ENCODE measurements at regions not wholly inside any gene's neighbourhood (a gene's known extent, or its start where the extent isn't known, plus 50 kb on each side); places are given as distances from the start of the nearest gene placed in this dataset.

DNA sequence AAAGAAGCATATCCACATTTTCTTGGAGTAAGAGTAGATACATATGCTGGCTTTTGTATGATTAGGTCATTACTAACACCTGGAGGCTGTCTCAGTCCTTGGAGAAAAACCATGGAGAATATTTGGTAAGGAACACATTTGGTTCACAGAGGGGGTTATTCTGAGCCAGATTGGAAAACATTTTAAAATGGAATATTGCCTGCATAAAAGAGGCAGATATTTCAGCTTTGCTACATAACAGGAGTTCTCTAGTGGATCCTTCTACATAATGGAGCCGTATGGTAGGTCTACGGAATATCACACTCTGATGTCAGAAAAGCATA is 415.1 kb downstream of the ADGRL2 start:
- Mint-ChIP-seq H3K27ac (ENCODE audit: unreplicated experiment) (no peak overlapping the region), H3K9me3 (ENCODE audit: low read depth, unreplicated experiment) (no peaks in the 10 kb centered on the region), H3K4me1 (ENCODE audit: low read depth, unreplicated experiment) (no peaks in the 10 kb centered on the region), H3K27me3 (ENCODE audit: unreplicated experiment) (no peaks in the 10 kb centered on the region), H3K36me3 (ENCODE audit: insufficient read depth, unreplicated experiment) (no peaks in the 10 kb centered on the region), H3K4me3 (ENCODE audit: low read depth, unreplicated experiment) (no peak overlapping the region)
- BruUV-seq (replicated peaks): no TSS peak
- intact Hi-C loops (cut with micrococcal nuclease; ENCODE audit: unreplicated experiment): no loop called here
- TF ChIP-seq, protein P1, sequence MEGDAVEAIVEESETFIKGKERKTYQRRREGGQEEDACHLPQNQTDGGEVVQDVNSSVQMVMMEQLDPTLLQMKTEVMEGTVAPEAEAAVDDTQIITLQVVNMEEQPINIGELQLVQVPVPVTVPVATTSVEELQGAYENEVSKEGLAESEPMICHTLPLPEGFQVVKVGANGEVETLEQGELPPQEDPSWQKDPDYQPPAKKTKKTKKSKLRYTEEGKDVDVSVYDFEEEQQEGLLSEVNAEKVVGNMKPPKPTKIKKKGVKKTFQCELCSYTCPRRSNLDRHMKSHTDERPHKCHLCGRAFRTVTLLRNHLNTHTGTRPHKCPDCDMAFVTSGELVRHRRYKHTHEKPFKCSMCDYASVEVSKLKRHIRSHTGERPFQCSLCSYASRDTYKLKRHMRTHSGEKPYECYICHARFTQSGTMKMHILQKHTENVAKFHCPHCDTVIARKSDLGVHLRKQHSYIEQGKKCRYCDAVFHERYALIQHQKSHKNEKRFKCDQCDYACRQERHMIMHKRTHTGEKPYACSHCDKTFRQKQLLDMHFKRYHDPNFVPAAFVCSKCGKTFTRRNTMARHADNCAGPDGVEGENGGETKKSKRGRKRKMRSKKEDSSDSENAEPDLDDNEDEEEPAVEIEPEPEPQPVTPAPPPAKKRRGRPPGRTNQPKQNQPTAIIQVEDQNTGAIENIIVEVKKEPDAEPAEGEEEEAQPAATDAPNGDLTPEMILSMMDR (IDR thresholded peaks at IDR 0.05; ENCODE audit: unreplicated experiment): no peak
- DNase-seq: no peak
- CTCF ChIA-PET: interaction anchor here (0.6 to 0.8 kb wide), 2 partner anchors 48 to 76 kb away, joined by 3 read pairs; no protein-coding TSS in a partner anchor

DNA sequence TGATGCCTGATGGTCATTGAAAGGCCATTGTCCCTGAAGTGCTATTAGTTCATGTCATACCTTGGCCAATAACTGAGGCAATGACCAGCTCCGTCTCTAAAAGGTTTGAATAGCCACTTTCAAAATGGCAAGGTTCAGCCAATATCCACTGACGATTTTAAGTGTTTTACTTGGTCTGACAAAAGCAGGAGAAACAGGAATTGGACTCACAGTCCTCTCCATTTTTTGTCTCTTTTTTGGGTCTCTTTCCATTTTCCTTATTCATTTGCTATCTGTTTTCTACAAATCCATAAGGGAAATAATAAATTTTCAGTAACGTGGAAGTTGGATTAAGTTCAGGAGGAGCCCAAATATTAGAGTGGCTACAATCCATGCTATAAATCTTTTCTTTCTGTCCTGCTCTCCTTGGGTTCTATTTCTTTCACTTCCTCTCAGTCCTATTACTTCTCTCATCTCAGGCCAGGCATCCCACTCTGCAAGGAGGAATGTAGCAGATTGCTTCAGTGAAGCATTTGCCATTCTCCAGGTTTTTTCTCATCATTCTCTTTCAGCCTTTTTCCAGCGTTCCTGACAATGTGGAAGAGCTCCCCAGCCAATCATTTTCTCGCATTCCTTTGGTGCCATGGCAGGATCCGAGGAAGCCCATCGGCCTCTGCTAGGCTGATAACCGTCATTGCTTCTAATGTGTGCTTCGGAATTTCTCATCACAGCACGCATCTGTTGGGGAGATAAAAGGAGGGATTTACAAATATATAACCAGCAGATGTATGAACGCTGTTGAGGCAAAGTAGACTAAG is 414.5 kb downstream of the ADGRL2 start:
- Mint-ChIP-seq H3K4me3 (ENCODE audit: low read depth, unreplicated experiment) (no peak overlapping the region), H3K4me1 (ENCODE audit: low read depth, unreplicated experiment) (no peaks in the 10 kb centered on the region), H3K27ac (ENCODE audit: unreplicated experiment) (no peak overlapping the region), H3K36me3 (ENCODE audit: insufficient read depth, unreplicated experiment) (no peaks in the 10 kb centered on the region), H3K27me3 (ENCODE audit: unreplicated experiment) (no peaks in the 10 kb centered on the region), H3K9me3 (ENCODE audit: low read depth, unreplicated experiment) (no peaks in the 10 kb centered on the region)
- intact Hi-C loops (cut with micrococcal nuclease; ENCODE audit: unreplicated experiment): no loop called here
- CTCF ChIA-PET: interaction anchor here (0.6 kb wide), 1 partner anchor 47 kb away, joined by 3 read pairs; no protein-coding TSS in a partner anchor
- TF ChIP-seq, protein P1 (IDR thresholded peaks at IDR 0.05; ENCODE audit: unreplicated experiment): no peak
- DNase-seq: no peak
- BruUV-seq (replicated peaks): no TSS peak

DNA sequence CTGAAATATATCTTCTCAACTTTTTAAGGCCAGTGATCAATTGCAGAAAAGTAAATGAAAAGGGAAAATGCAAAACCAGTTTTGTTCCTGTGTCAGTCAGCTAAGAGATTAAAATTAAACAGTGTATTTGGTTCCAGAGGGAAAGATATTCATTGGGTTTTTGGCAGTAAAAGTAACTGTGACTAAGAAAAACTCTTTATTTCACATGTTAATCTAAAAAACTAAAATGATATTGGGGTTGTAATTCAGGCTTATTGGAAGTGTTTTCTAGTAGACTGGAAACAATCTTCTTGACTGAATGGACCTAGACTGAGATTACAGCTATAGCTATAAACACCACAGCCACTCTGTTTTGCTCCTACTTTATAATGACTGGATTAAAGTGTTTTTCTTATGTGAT is 413.9 kb downstream of the ADGRL2 start:
- CTCF ChIA-PET: no interaction called here
- Mint-ChIP-seq H3K4me1 (ENCODE audit: low read depth, unreplicated experiment) (no peaks in the 10 kb centered on the region), H3K27ac (ENCODE audit: unreplicated experiment) (no peak overlapping the region), H3K9me3 (ENCODE audit: low read depth, unreplicated experiment) (no peaks in the 10 kb centered on the region), H3K27me3 (ENCODE audit: unreplicated experiment) (no peaks in the 10 kb centered on the region), H3K36me3 (ENCODE audit: insufficient read depth, unreplicated experiment) (no peaks in the 10 kb centered on the region), H3K4me3 (ENCODE audit: low read depth, unreplicated experiment) (no peak overlapping the region)
- TF ChIP-seq, protein P1 (IDR thresholded peaks at IDR 0.05; ENCODE audit: unreplicated experiment): no peak
- no TSS peak for BruUV-seq (replicated peaks)
- intact Hi-C loops (cut with micrococcal nuclease; ENCODE audit: unreplicated experiment): no loop called here
- DNase-seq: no peak

DNA sequence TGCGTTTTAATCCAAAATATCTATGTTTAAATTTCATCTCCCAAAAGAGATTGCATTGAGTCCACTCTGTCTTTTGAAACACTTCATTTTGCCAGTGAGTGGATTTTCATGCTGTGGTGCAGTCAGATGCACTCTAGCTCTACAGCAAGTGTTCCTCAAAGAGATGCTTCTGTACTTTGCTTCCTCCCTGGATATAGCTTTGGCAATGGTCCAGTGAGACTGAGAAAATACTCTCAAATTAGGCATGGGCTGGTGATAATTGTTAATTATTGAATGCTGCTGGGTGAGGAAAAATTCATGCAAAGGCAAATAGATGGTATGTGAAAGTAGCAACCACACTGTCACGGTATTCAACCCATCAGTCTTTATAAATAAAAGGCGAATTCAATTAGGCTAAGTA is 396.9 kb downstream of the ADGRL2 start:
- TF ChIP-seq, protein P1 (IDR thresholded peaks at IDR 0.05; ENCODE audit: unreplicated experiment): no peak
- Mint-ChIP-seq H3K4me3 (ENCODE audit: low read depth, unreplicated experiment) (no peak overlapping the region), H3K27ac (ENCODE audit: unreplicated experiment) (no peak overlapping the region), H3K27me3 (ENCODE audit: unreplicated experiment) (no peaks in the 10 kb centered on the region), H3K36me3 (ENCODE audit: insufficient read depth, unreplicated experiment) (no peaks in the 10 kb centered on the region), H3K9me3 (ENCODE audit: low read depth, unreplicated experiment) (no peaks in the 10 kb centered on the region), H3K4me1 (ENCODE audit: low read depth, unreplicated experiment) (no peaks in the 10 kb centered on the region)
- no peak for DNase-seq
- no TSS peak for BruUV-seq (replicated peaks)
- CTCF ChIA-PET: no interaction called here
- intact Hi-C loops (cut with micrococcal nuclease; ENCODE audit: unreplicated experiment): no loop called here
